Gastroesophageal sphincter (tissue), 3 donors: ENCODE measurements at regions not wholly inside any gene's neighbourhood (a gene's known extent, or its start where the extent isn't known, plus 50 kb on each side); places are given as distances from the start of the nearest gene placed in this dataset.

Experiments used
- CTCF ChIP-seq, 4 experiments: fragments of 200-600 bp in 2 of 4; fragments of 450-650 bp in 2 of 4; sonication (generic) in 1 of 4; IDR thresholded peaks; one replicate each; pipeline ENCODE4 v1.5.1; 2017 to 2019; ENCODE audit warnings: antibody characterized with exemption in 4 of 4, mild to moderate bottlenecking in 2 of 4, moderate library complexity in 2 of 4
- POLR2A ChIP-seq, 2 donors: fragments of 450-650 bp; IDR thresholded peaks; one replicate each; pipeline ENCODE4 v1.6.1; 2017; ENCODE audit warnings: antibody characterized with exemption in 2 of 2, mild to moderate bottlenecking in 2 of 2, moderate library complexity in 1 of 2
- POLR2AphosphoS5 ChIP-seq: sonication (generic); formaldehyde crosslinking; IDR thresholded peaks from one replicate; pipeline ENCODE4 v1.6.1; 2017; ENCODE audit warnings: antibody characterized with exemption

GRCh38 chr9:17969232-17969631 lies 390.4 kb downstream of the SH3GL2 start:
- TF ChIP-seq CTCF (IDR thresholded peaks at IDR 0.05): no peak
- TF ChIP-seq POLR2AphosphoS5: no peak
- no peak for TF ChIP-seq POLR2A (IDR thresholded peaks at IDR 0.05)
